GM21619 (cell line): ENCODE measurements at regions not wholly inside any gene's neighbourhood (a gene's known extent, or its start where the extent isn't known, plus 50 kb on each side); places are given as distances from the start of the nearest gene placed in this dataset.

Experiments
- ATAC-seq: cut with Tn5 transposase; IDR thresholded peaks from one replicate; pipeline ENCODE4 v1.9.1; 2021; ENCODE audit not compliant: unreplicated experiment

DNA sequence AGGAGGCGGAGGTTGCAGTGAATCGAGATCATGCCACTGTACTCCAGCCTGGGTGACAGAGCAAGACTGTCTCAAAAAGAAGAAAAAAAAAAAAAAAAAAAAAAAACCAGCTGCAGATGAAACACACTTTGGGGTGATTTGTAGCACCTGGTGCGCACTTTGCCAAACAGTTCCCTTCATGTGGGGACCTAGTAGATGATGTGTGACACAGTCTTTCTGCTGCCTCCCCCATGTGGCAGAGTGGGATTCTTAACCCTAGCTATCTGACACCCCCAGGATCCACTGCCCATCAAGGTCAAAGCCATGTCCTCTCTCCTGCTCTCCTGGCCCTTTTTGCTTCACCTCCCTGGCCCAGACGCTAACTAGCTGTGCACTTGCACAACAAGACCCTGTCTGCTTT lies 52.1 kb upstream of the PDZD8 start:
- no peak for ATAC-seq

DNA sequence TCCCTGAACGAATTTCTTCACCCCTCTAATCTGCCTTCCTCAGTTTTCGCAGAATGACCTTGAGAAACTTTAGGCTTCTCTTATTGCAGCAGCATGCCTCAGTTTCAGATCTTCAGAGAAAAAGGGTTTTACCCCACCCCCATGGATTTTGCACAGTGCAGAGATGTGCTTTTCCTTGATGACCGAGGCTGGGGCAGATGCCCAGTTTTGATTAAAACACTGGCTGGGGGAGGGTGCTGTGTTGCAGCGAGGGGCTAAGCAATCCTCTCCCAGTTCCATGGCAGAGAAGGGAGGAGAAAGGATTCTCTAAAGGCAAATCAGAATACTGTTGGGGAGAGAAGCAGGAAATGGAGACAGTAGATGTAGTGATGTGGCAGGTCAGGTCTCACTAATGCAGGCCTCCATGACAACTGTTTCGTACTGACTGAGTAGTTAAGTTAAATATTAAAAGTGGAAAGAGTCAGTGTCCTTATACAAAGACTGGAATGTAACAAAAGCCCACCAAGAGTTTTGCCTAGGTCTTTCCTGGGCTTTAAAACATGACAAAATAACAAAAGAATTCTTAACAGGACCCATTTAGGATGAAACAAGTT lies 50.8 kb upstream of the PDZD8 start:
- peak; percentile 93 for ATAC-seq

DNA sequence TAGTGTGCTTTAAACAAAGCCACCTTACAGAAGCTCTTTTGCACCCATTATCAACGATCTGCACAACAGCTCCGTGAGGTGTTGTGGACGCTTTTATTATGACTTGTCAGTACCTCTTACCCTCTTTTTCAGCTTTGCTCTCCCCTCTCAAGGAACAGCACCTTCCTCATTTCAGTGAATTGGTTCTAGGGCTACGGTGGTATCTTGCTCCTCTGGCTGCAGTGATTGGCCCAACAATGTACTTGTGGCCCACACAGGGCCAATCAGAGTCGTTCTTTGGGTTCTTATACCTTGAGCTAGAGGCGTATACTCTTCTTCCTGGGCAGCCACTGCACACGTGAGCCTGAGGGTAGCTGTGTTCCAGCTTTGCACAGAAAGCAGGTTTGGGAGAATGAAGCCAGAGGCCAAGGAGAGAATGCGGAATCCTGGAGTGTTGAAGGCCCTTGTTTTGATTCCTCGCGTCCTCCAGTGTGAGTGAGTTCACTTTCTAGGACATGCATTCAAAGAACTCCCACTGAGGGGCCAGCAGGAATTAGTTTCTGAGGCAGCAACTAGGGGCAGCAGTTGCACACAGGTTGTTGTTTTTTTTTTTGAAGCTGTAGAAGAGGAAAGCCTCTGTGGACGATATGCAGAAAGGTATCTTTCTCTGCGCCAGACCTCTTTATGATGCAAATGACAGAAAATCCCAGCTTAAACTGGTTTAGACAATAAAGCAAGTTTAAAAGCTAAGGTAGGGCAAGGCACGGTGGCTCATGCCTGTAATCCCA lies 49.8 kb upstream of the PDZD8 start:
- no peak for ATAC-seq
